GM23248 (cell line): ENCODE measurements at regions not wholly inside any gene's neighbourhood (a gene's known extent, or its start where the extent isn't known, plus 50 kb on each side); places are given as distances from the start of the nearest gene placed in this dataset.

ENCODE experiments used
- DNase-seq: peaks from one replicate; pipeline ENCODE4 v3.0.0-alpha.2; 2015
- H2AFZ ChIP-seq: fragments of 200-600 bp; sonication (generic); 2 replicates; pipeline ENCODE4 v1.6.1; 2016; ENCODE audit warnings: antibody characterized with exemption
- H3F3A ChIP-seq: fragments of 200-600 bp; sonication (generic); 2 replicates; pipeline ENCODE4 v1.6.1; 2016; ENCODE audit warnings: mild to moderate bottlenecking, antibody characterized with exemption, mixed run types; ENCODE audit not compliant: insufficient read depth
- H3K27ac ChIP-seq: fragments of 200-600 bp; sonication (generic); 2 replicates; pipeline ENCODE4 v1.5.1; 2016; ENCODE audit warnings: mild to moderate bottlenecking
- H3K27me3 ChIP-seq: fragments of 200-600 bp; sonication (generic); replicated peaks from 2 replicates; pipeline ENCODE4 v1.6.1; 2016; ENCODE audit warnings: mild to moderate bottlenecking; ENCODE audit not compliant: insufficient read depth
- H3K36me3 ChIP-seq: fragments of 200-600 bp; sonication (generic); 2 replicates; pipeline ENCODE4 v1.6.1; 2016; ENCODE audit warnings: low read depth, mild to moderate bottlenecking
- H3K4me1 ChIP-seq: fragments of 200-600 bp; sonication (generic); 2 replicates; pipeline ENCODE4 v1.6.1; 2016; ENCODE audit warnings: mild to moderate bottlenecking; ENCODE audit not compliant: insufficient read depth
- H3K4me2 ChIP-seq: fragments of 200-600 bp; sonication (generic); one replicate; pipeline ENCODE4 v1.6.1; 2016; ENCODE audit warnings: mild to moderate bottlenecking; ENCODE audit not compliant: unreplicated experiment
- H3K4me3 ChIP-seq: fragments of 200-600 bp; sonication (generic); 2 replicates; pipeline ENCODE4 v1.5.1; 2016; ENCODE audit warnings: mild to moderate bottlenecking
- H3K79me2 ChIP-seq: fragments of 200-600 bp; sonication (generic); 2 replicates; pipeline ENCODE4 v1.6.1; 2016; ENCODE audit warnings: mild to moderate bottlenecking; ENCODE audit not compliant: insufficient read depth
- H3K9ac ChIP-seq: fragments of 200-600 bp; sonication (generic); 2 replicates; pipeline ENCODE4 v1.6.1; 2016; ENCODE audit warnings: mild to moderate bottlenecking
- H3K9me2 ChIP-seq: fragments of 200-600 bp; sonication (generic); 2 replicates; pipeline ENCODE4 v1.6.1; 2016; ENCODE audit warnings: mixed run types, mild to moderate bottlenecking, moderate library complexity; ENCODE audit not compliant: insufficient read depth
- H3K9me3 ChIP-seq: fragments of 200-600 bp; sonication (generic); one replicate; pipeline ENCODE4 v1.6.1; 2017; ENCODE audit warnings: low read depth
- H4K20me1 ChIP-seq: fragments of 200-600 bp; sonication (generic); 2 replicates; pipeline ENCODE4 v1.6.0; 2016; ENCODE audit not compliant: insufficient read depth
- EZH2 ChIP-seq: fragments of 200-600 bp; sonication (generic); IDR thresholded peaks from 2 replicates; pipeline ENCODE4 v1.6.1; 2018; ENCODE audit warnings: antibody characterized with exemption, mild to moderate bottlenecking; ENCODE audit not compliant: insufficient read depth, poor library complexity, severe bottlenecking
- EZH2phosphoT487 ChIP-seq: fragments of 200-600 bp; sonication (generic); IDR thresholded peaks from 2 replicates; pipeline ENCODE4 v1.6.1; 2018; ENCODE audit warnings: antibody characterized with exemption, moderate library complexity, mild to moderate bottlenecking, low read depth; ENCODE audit not compliant: insufficient read depth
- WGBS, 2 experiments: methylation state at CpG; one replicate each; pipeline ENCODE4 v1.1.6; 2015 to 2017; ENCODE audit warnings: low lambda C conversion rate in 2 of 2, low coverage in 1 of 2; ENCODE audit errors: missing lambda C conversion rate in 2 of 2; 5-methylcytosine and 5-hydroxymethylcytosine counted together
- in situ Hi-C: fragments of 300-500 bp; cut with MboI; formaldehyde crosslinking; loops from 2 replicates; pipeline ENCODE4 v1.15.0; 2020

DNA sequence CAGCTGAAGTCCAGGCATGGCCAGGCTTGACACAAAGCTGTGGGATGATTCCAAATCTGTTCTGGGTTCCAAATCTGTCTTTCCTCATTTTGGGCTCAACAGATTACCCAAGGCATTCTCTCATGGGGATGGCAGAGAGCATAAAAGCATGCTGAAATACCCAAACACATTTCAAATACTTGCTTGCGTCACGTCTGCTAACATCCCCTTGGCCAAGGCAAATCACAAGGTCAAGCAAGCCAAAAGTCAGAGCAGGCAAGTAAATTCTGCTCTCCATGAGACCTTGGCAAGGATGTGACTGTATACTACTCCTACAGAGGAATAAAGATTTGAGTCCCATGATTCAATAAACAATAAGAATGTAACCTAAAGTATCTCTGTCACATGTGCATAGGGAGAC, 306.7 kb downstream of the EPB41L4A start:
- Histone ChIP-seq H3K27me3 (no peaks in the 10 kb centered on the region), H3K4me2 (no peak overlapping the region), H4K20me1 (no peaks in the 10 kb centered on the region), H3K79me2 (no peaks in the 10 kb centered on the region), H3K4me1 (peaks cover 5% of the 10 kb centered on the region), H3K4me3 (no peak overlapping the region), H3K9ac (no peak overlapping the region), H3K9me2 (no peaks in the 10 kb centered on the region; the same call in 1 of the 2 replicates), H2AFZ (no peak overlapping the region), H3K27ac (no peak overlapping the region), H3K36me3 (no peaks in the 10 kb centered on the region), H3F3A (peaks cover 5% of the 10 kb centered on the region; the same call in 1 of the 2 replicates), H3K9me3 (no peaks in the 10 kb centered on the region)
- WGBS, 2 experiments: 48 to 50% methylated on average over 2 of the region's 2 CpGs
- in situ Hi-C loops: no loop called here
- TF ChIP-seq EZH2phosphoT487 (no peak), EZH2 (no peak)
- DNase-seq: no peak

DNA sequence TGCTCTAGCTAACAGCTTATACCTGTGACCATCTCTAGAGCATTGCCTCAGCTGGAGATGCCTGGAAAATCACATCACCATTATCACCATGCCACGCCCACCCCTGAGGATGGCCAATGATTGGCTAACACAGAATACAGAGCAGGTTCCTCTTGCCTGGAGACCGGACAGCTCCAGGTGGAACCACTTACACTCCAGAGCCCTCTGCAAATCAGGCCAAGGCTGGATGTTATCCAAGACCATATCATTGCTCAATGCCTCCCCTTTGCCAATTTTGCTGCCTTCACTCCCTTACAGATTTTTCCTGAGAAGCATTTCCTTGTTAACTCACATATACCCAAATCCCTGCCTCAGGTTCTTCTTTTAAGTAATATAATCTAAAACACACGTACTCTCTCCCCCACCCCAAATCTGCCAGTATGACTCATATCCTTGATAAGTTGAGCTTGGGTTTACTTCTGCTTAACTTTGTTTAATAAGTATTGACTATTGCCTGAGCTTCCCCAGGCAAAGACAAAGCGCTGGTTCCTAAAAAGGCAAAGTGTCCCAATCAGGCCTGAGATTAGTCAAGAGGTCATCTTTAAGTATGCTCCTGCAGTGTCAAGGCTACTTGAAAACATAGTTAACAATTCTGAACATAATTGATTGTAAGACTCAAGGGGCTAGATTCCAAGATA, 309.6 kb downstream of the EPB41L4A start:
- WGBS, 2 experiments: 42 to 44% methylated on average over 4 of the region's 4 CpGs
- H3K27ac ChIP-seq: no peak overlapping the region

DNA sequence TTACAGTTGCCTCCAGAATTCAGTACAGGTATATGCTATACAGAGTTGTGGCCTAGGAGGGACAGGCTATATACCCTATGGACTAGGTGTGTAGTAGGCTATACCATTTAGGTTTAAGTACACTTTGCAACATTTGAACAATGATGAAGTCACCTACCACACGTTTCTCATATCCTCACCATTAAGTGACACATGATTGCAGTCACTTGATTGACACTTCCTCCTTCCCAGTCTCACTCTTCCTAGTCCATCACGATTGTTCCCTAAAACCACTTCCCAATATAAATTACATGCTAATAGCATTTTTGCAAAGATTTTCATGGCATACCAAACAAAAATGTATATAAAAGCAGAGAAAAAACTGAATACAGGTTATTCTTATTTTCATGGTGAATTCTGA, 312.2 kb downstream of the EPB41L4A start:
- Histone ChIP-seq H2AFZ (no peak overlapping the region), H3K9ac (no peak overlapping the region), H3K79me2 (no peaks in the 10 kb centered on the region), H3F3A (peaks cover 5% of the 10 kb centered on the region; the same call in 1 of the 2 replicates), H3K4me1 (peaks cover 5% of the 10 kb centered on the region), H4K20me1 (no peaks in the 10 kb centered on the region), H3K27ac (no peak overlapping the region), H3K36me3 (no peaks in the 10 kb centered on the region), H3K4me3 (no peak overlapping the region), H3K27me3 (no peaks in the 10 kb centered on the region), H3K9me3 (no peaks in the 10 kb centered on the region), H3K9me2 (no peaks in the 10 kb centered on the region; the same call in 1 of the 2 replicates), H3K4me2 (no peak overlapping the region)
- TF ChIP-seq EZH2phosphoT487: no peak
- no peak for TF ChIP-seq EZH2
- in situ Hi-C loops: no loop called here
- no peak for DNase-seq
- WGBS, 2 experiments: 42 to 52% methylated on average over 2 of the region's 2 CpGs

More for the DNA sequence above, 309.6 kb downstream of the EPB41L4A start:
- no peaks in the 10 kb centered on the region for H3K79me2 ChIP-seq
- H2AFZ ChIP-seq: no peak overlapping the region
- no peaks in the 10 kb centered on the region; the same call in 1 of the 2 replicates for H3K9me2 ChIP-seq
- H3K9ac ChIP-seq: no peak overlapping the region
- H4K20me1 ChIP-seq: no peaks in the 10 kb centered on the region
- peak; percentile 64 for DNase-seq
- no peak for TF ChIP-seq EZH2phosphoT487
- no peak for TF ChIP-seq EZH2
- H3K27me3 ChIP-seq: no peaks in the 10 kb centered on the region
- H3F3A ChIP-seq: peaks cover 5% of the 10 kb centered on the region; the same call in 1 of the 2 replicates
- no peaks in the 10 kb centered on the region for H3K9me3 ChIP-seq
- no peaks in the 10 kb centered on the region for H3K36me3 ChIP-seq
- no peak overlapping the region for H3K4me3 ChIP-seq
- in situ Hi-C loops: no loop called here
- H3K4me1 ChIP-seq: peaks cover 5% of the 10 kb centered on the region
- no peak overlapping the region for H3K4me2 ChIP-seq

DNA sequence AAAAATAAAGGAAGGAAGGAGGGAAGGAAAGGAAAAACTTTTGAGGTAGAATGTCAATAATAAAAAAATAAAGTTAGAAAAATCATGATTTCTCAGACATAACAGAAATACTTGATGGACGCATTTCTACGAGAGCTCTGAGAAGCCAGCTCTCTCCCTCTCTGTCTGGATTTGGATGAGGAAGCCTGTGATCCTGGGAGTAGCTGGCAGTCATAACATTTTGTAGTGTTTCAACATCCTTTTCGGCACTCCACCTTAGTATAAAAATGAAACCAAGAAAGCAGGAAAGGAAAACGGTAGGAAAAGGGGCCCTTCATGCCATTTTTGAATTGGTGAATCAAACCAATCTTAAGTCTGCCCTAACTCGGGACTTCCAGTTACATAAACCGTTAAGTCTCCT, 321.3 kb downstream of the EPB41L4A start:
- Histone ChIP-seq H3K4me3 (peak overlapping the region; percentile 60), H3K9me2 (no peaks in the 10 kb centered on the region), H3K4me2 (peak overlapping the region; percentile 83), H4K20me1 (no peaks in the 10 kb centered on the region), H3K36me3 (no peaks in the 10 kb centered on the region), H2AFZ (peak overlapping the region; percentile 96), H3F3A (no peaks in the 10 kb centered on the region), H3K27me3 (no peaks in the 10 kb centered on the region), H3K27ac (peak overlapping the region; percentile 34), H3K79me2 (no peaks in the 10 kb centered on the region), H3K4me1 (peaks cover 5% of the 10 kb centered on the region; the same call in 1 of the 2 replicates), H3K9ac (peak overlapping the region; percentile 73), H3K9me3 (no peaks in the 10 kb centered on the region)
- in situ Hi-C loops: no loop called here
- peak; percentile 62 for DNase-seq
- TF ChIP-seq EZH2phosphoT487: no peak
- no peak for TF ChIP-seq EZH2
- WGBS, 2 experiments: 33 to 37% methylated on average over 6 of the region's 6 CpGs
